Peyer's patch (tissue), 4 donors: ENCODE measurements at regions not wholly inside any gene's neighbourhood (a gene's known extent, or its start where the extent isn't known, plus 50 kb on each side); places are given as distances from the start of the nearest gene placed in this dataset.

ENCODE experiments used
- DNase-seq, 3 donors: peaks; one replicate each; pipeline ENCODE4 v3.0.0-alpha.2; 2017 to 2019
- H3K27ac ChIP-seq, 4 donors: fragments of 200-600 bp; sonication (generic); one replicate each; pipeline ENCODE4 v1.5.1; 2016 to 2019
- H3K27me3 ChIP-seq, 2 donors: fragments of 200-600 bp; sonication (generic); one replicate each; pipeline ENCODE4 v1.5.1; 2019
- H3K36me3 ChIP-seq, 3 donors: fragments of 200-600 bp; sonication (generic); one replicate each; pipeline ENCODE4 v1.5.1; 2016 to 2019
- H3K4me1 ChIP-seq, 4 donors: fragments of 200-600 bp; sonication (generic); one replicate each; pipeline ENCODE4 v1.5.1; 2016 to 2019
- H3K4me3 ChIP-seq, 4 donors: fragments of 200-600 bp; sonication (generic); 1 replicate in 3 of 4; 2 replicates in 1 of 4; pipeline ENCODE4 v1.5.1; 2016 to 2019; ENCODE audit warnings: mild to moderate bottlenecking in 1 of 4
- H3K9me3 ChIP-seq, 4 donors: fragments of 200-600 bp; sonication (generic); one replicate each; pipeline ENCODE4 v1.5.1; 2016 to 2019; ENCODE audit warnings: mild to moderate bottlenecking in 1 of 4
- CTCF ChIP-seq, 6 experiments: fragments of 450-650 bp in 4 of 6; fragments of 200-600 bp in 2 of 6; sonication (generic) in 1 of 6; IDR thresholded peaks; one replicate each; pipeline ENCODE4 v1.5.1; 2017 to 2019; ENCODE audit warnings: antibody characterized with exemption in 6 of 6, mild to moderate bottlenecking in 3 of 6, moderate library complexity in 1 of 6
- POLR2A ChIP-seq, 2 donors: fragments of 450-650 bp; IDR thresholded peaks; one replicate each; pipeline ENCODE4 v1.5.1; 2017; ENCODE audit warnings: antibody characterized with exemption in 2 of 2, mild to moderate bottlenecking in 2 of 2, moderate library complexity in 2 of 2

- H3K4me3 ChIP-seq, result peak overlapping the region in 1 of 4 donors; percentile 2
- DNase-seq, result no peak
- H3K27me3 ChIP-seq, result peaks cover 0 to 39% of the 10 kb centered on the region in 2 donors
- H3K27ac ChIP-seq, result no peak overlapping the region
- no peaks in the 10 kb centered on the region for H3K36me3 ChIP-seq
- TF ChIP-seq POLR2A (IDR thresholded peaks at IDR 0.05) (no peak), CTCF (IDR thresholded peaks at IDR 0.05) (no peak)
- peaks cover 0 to 5% (median 0%) of the 10 kb centered on the region in 4 donors for H3K4me1 ChIP-seq
- no peaks in the 10 kb centered on the region for H3K9me3 ChIP-seq
Measured at GRCh38 chr6:27672113-27672799, 199.4 kb upstream of the ZNF184 start.

GRCh38 chr6:27669624-27670301 is 196.9 kb upstream of the ZNF184 start:
- no peak overlapping the region for H3K4me3 ChIP-seq

GRCh38 chr6:27669295-27669623 is 196.4 kb upstream of the ZNF184 start:
- Histone ChIP-seq H3K9me3 (no peaks in the 10 kb centered on the region), H3K36me3 (no peaks in the 10 kb centered on the region), H3K27ac (no peak overlapping the region), H3K4me3 (no peak overlapping the region), H3K27me3 (peaks cover 0 to 43% of the 10 kb centered on the region in 2 donors), H3K4me1 (peaks cover 0 to 5% (median 0%) of the 10 kb centered on the region in 4 donors)
- DNase-seq, result no peak
- TF ChIP-seq POLR2A (IDR thresholded peaks at IDR 0.05) (no peak), CTCF (IDR thresholded peaks at IDR 0.05) (no peak)

More at GRCh38 chr6:27669624-27670301, 196.9 kb upstream of the ZNF184 start:
- H3K27me3 ChIP-seq, result peaks cover 0 to 43% of the 10 kb centered on the region in 2 donors
- H3K36me3 ChIP-seq, result no peaks in the 10 kb centered on the region
- H3K4me1 ChIP-seq, result peaks cover 0 to 5% (median 0%) of the 10 kb centered on the region in 4 donors
- no peak overlapping the region for H3K27ac ChIP-seq
- H3K9me3 ChIP-seq, result no peaks in the 10 kb centered on the region
- TF ChIP-seq POLR2A (IDR thresholded peaks at IDR 0.05) (no peak), CTCF (IDR thresholded peaks at IDR 0.05) (no peak)
- DNase-seq, result no peak

GRCh38 chr6:27668442-27669294 is 195.8 kb upstream of the ZNF184 start:
- DNase-seq, result no peak
- TF ChIP-seq POLR2A (IDR thresholded peaks at IDR 0.05) (no peak), CTCF (IDR thresholded peaks at IDR 0.05) (no peak)
- Histone ChIP-seq H3K27me3 (peaks cover 0 to 43% of the 10 kb centered on the region in 2 donors), H3K27ac (no peak overlapping the region), H3K9me3 (no peaks in the 10 kb centered on the region), H3K4me1 (peaks cover 0 to 5% (median 0%) of the 10 kb centered on the region in 4 donors), H3K4me3 (no peak overlapping the region), H3K36me3 (no peaks in the 10 kb centered on the region)

GRCh38 chr6:27667657-27668441 is 194.9 kb upstream of the ZNF184 start:
- no peak overlapping the region for H3K4me3 ChIP-seq
- no peak for DNase-seq
- peaks cover 0 to 5% (median 0%) of the 10 kb centered on the region in 4 donors for H3K4me1 ChIP-seq
- H3K36me3 ChIP-seq, result no peaks in the 10 kb centered on the region
- H3K27me3 ChIP-seq, result peaks cover 0 to 36% of the 10 kb centered on the region in 2 donors
- no peaks in the 10 kb centered on the region for H3K9me3 ChIP-seq
- no peak overlapping the region for H3K27ac ChIP-seq
- no peak for TF ChIP-seq POLR2A (IDR thresholded peaks at IDR 0.05)
- TF ChIP-seq CTCF (IDR thresholded peaks at IDR 0.05), result no peak
